Uterus (tissue), 2 donors: ENCODE measurements at regions not wholly inside any gene's neighbourhood (a gene's known extent, or its start where the extent isn't known, plus 50 kb on each side); places are given as distances from the start of the nearest gene placed in this dataset.

Source experiments
- POLR2A ChIP-seq, 2 donors: fragments of 450-650 bp; IDR thresholded peaks; one replicate each; pipeline ENCODE4 v1.6.1; 2016; ENCODE audit warnings: antibody characterized with exemption in 2 of 2, mild to moderate bottlenecking in 1 of 2, moderate library complexity in 1 of 2
- TF ChIP-seq, protein P1 (sequence below), 4 experiments: fragments of 200-600 bp in 2 of 4; fragments of 450-650 bp in 2 of 4; sonication (generic) in 2 of 4; IDR thresholded peaks; one replicate each; pipeline ENCODE4 v1.5.1; 2016 to 2019; ENCODE audit warnings: antibody characterized with exemption in 4 of 4, mild to moderate bottlenecking in 2 of 4, moderate library complexity in 1 of 4

DNA sequence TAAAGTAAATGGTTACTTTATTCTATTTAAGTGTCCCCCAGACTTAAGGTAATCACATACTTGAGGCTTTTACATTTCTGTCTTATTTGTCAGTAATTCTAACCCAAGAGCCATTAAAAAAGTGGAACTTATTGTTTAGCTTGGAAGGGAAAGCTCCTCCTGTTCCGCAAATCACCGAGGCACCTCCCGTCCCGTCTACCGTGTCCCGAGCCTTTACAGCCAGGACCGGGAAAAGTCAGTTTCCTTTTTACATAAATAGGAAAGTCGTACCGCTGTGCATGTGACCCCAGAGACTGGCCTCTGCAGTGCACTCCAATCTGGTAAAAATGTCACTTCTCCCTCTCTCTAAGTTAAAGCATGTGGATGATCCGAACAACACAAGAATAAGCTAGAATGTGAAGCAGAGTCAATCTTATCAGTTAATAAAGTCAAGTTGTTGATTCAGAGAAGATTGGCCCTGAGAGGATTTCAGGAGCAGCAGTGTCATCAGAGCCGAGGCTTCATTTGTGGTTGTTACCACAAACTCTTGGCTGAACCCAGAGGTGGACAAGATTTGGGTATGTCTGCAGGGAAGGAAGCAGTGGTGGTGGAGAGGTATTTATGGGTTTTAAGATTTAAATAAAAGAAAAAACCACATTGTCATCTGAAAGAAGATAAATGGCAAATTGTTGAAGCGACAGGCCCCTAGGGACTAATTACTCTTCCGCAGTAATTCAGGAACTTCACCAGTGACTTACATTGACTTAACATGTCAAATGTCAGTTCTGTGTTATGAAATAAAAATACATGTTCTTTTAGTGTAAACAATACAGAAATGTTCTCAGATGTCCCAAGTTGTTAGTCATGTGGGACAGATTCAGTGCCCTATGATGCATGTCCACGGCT is 316.6 kb upstream of the ZNF32 start:
- TF ChIP-seq, protein P1, sequence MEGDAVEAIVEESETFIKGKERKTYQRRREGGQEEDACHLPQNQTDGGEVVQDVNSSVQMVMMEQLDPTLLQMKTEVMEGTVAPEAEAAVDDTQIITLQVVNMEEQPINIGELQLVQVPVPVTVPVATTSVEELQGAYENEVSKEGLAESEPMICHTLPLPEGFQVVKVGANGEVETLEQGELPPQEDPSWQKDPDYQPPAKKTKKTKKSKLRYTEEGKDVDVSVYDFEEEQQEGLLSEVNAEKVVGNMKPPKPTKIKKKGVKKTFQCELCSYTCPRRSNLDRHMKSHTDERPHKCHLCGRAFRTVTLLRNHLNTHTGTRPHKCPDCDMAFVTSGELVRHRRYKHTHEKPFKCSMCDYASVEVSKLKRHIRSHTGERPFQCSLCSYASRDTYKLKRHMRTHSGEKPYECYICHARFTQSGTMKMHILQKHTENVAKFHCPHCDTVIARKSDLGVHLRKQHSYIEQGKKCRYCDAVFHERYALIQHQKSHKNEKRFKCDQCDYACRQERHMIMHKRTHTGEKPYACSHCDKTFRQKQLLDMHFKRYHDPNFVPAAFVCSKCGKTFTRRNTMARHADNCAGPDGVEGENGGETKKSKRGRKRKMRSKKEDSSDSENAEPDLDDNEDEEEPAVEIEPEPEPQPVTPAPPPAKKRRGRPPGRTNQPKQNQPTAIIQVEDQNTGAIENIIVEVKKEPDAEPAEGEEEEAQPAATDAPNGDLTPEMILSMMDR (IDR thresholded peaks at IDR 0.05), result no peak
- no peak for TF ChIP-seq POLR2A (IDR thresholded peaks at IDR 0.05)
